Nephron (organoid): ENCODE measurements at regions not wholly inside any gene's neighbourhood (a gene's known extent, or its start where the extent isn't known, plus 50 kb on each side); places are given as distances from the start of the nearest gene placed in this dataset.

Experiments
- H3K27ac Mint-ChIP-seq, 3 experiments: 2 replicates each; pipeline ENCODE4 v1.8.0; 2020; ENCODE audit warnings: mixed read lengths in 3 of 3, mild to moderate bottlenecking in 2 of 3, moderate library complexity in 1 of 3
- H3K27me3 Mint-ChIP-seq: 2 replicates; pipeline ENCODE4 v1.8.0; 2021; ENCODE audit warnings: low read depth, mild to moderate bottlenecking, moderate library complexity, mixed read lengths
- H3K36me3 Mint-ChIP-seq: 2 replicates; pipeline ENCODE4 v1.8.0; 2020; ENCODE audit warnings: low read depth, mixed read lengths
- H3K4me1 Mint-ChIP-seq: 2 replicates; pipeline ENCODE4 v1.8.0; 2020; ENCODE audit warnings: mixed read lengths
- H3K4me3 Mint-ChIP-seq, 3 experiments: 2 replicates each; pipeline ENCODE4 v1.8.0; 2020; ENCODE audit warnings: mild to moderate bottlenecking in 3 of 3, mixed read lengths in 3 of 3, moderate library complexity in 2 of 3
- H3K9me3 Mint-ChIP-seq: 2 replicates; pipeline ENCODE4 v1.8.0; 2020; ENCODE audit warnings: mixed read lengths
- CTCF ChIP-seq, 3 experiments: fragments of 200-600 bp; sonication (generic); IDR thresholded peaks; one replicate each; pipeline ENCODE4 v1.5.0; 2021; ENCODE audit warnings: antibody characterized with exemption in 3 of 3; ENCODE audit not compliant: unreplicated experiment in 3 of 3

GRCh38 chr3:164370970-164371369, 707.3 kb downstream of the SI start:
- Mint-ChIP-seq H3K36me3 (no peaks in the 10 kb centered on the region), H3K9me3 (no peaks in the 10 kb centered on the region), H3K27me3 (no peaks in the 10 kb centered on the region), H3K4me3 (no peak overlapping the region), H3K27ac (no peak overlapping the region), H3K4me1 (no peaks in the 10 kb centered on the region)
- TF ChIP-seq CTCF (IDR thresholded peaks at IDR 0.05; ENCODE audit: unreplicated experiment in 3 of 3): no peak

GRCh38 chr3:164365242-164365641, 713.1 kb downstream of the SI start:
- Mint-ChIP-seq H3K27me3 (no peaks in the 10 kb centered on the region), H3K4me3 (no peak overlapping the region), H3K4me1 (no peaks in the 10 kb centered on the region), H3K9me3 (no peaks in the 10 kb centered on the region), H3K36me3 (no peaks in the 10 kb centered on the region), H3K27ac (no peak overlapping the region)
- no peak for TF ChIP-seq CTCF (IDR thresholded peaks at IDR 0.05; ENCODE audit: unreplicated experiment in 3 of 3)

- Mint-ChIP-seq H3K27me3 (no peaks in the 10 kb centered on the region), H3K27ac (no peak overlapping the region), H3K4me3 (no peak overlapping the region), H3K4me1 (no peaks in the 10 kb centered on the region), H3K36me3 (no peaks in the 10 kb centered on the region), H3K9me3 (no peaks in the 10 kb centered on the region)
- no peak for TF ChIP-seq CTCF (IDR thresholded peaks at IDR 0.05; ENCODE audit: unreplicated experiment in 3 of 3)
Measured at GRCh38 chr3:164364111-164364510, 714.2 kb downstream of the SI start.

GRCh38 chr3:164360738-164361406, 717.4 kb downstream of the SI start:
- TF ChIP-seq CTCF (IDR thresholded peaks at IDR 0.05; ENCODE audit: unreplicated experiment in 3 of 3): no peak
- H3K4me3 Mint-ChIP-seq: no peak overlapping the region
- no peak overlapping the region for H3K27ac Mint-ChIP-seq

GRCh38 chr3:164360078-164360578, 718.2 kb downstream of the SI start:
- no peaks in the 10 kb centered on the region for H3K9me3 Mint-ChIP-seq
- H3K27me3 Mint-ChIP-seq: no peaks in the 10 kb centered on the region
- H3K36me3 Mint-ChIP-seq: no peaks in the 10 kb centered on the region
- H3K4me3 Mint-ChIP-seq: no peak overlapping the region
- no peaks in the 10 kb centered on the region for H3K4me1 Mint-ChIP-seq
- no peak for TF ChIP-seq CTCF (IDR thresholded peaks at IDR 0.05; ENCODE audit: unreplicated experiment in 3 of 3)
- no peak overlapping the region for H3K27ac Mint-ChIP-seq

More at GRCh38 chr3:164360738-164361406, 717.4 kb downstream of the SI start:
- Mint-ChIP-seq H3K9me3 (no peaks in the 10 kb centered on the region), H3K27me3 (no peaks in the 10 kb centered on the region), H3K4me1 (no peaks in the 10 kb centered on the region), H3K36me3 (no peaks in the 10 kb centered on the region)

GRCh38 chr3:164352991-164353390, 725.3 kb downstream of the SI start:
- H3K27me3 Mint-ChIP-seq: no peaks in the 10 kb centered on the region
- H3K4me3 Mint-ChIP-seq: no peak overlapping the region
- H3K4me1 Mint-ChIP-seq: no peaks in the 10 kb centered on the region
- no peak for TF ChIP-seq CTCF (IDR thresholded peaks at IDR 0.05; ENCODE audit: unreplicated experiment in 3 of 3)
- no peaks in the 10 kb centered on the region for H3K9me3 Mint-ChIP-seq
- H3K27ac Mint-ChIP-seq: no peak overlapping the region
- H3K36me3 Mint-ChIP-seq: no peaks in the 10 kb centered on the region
